ENCODE measurements at regions not wholly inside any gene's neighbourhood (a gene's known extent, or its start where the extent isn't known, plus 50 kb on each side); places are given as distances from the start of the nearest gene placed in this dataset.

- Histone ChIP-seq H3K4me3 (ENCODE audit: low read length) (no peak overlapping the region), H3K4me2 (ENCODE audit: low read length) (no peak overlapping the region), H4K20me1 (ENCODE audit: low read length) (no peaks in the 10 kb centered on the region), H3K27me3 (ENCODE audit: low read length) (no peaks in the 10 kb centered on the region), H2AFZ (ENCODE audit: low read length) (no peak overlapping the region), H3F3A (ENCODE audit: low read length, unreplicated experiment) (no peaks in the 10 kb centered on the region), H3K9me2 (replicated peaks; ENCODE audit: low read length) (no peaks in the 10 kb centered on the region), H3K27ac (ENCODE audit: low read length) (no peak overlapping the region), H3K9ac (ENCODE audit: low read length) (no peak overlapping the region), H3K36me3 (ENCODE audit: low read depth, low read length) (no peaks in the 10 kb centered on the region), H3K9me3 (ENCODE audit: low read length) (no peaks in the 10 kb centered on the region), H3K79me2 (ENCODE audit: low read length) (no peaks in the 10 kb centered on the region), H3K4me1 (ENCODE audit: insufficient read depth, low read length) (peaks cover 16% of the 10 kb centered on the region; the same call in 1 of the 2 replicates)
- intact Hi-C loops (cut with micrococcal nuclease): no loop called here
- ChIA-PET CTCF (no interaction called here), POLR2A (ENCODE audit: unreplicated experiment) (no interaction called here)
- no TSS peak for BruUV-seq (replicated peaks)
- TF ChIP-seq EZH2 (IDR thresholded peaks at IDR 0.05; ENCODE audit: low read length, unreplicated experiment) (no peak), CTCF (conservative IDR thresholded peaks at IDR 0.05; ENCODE audit: low read depth, low read length) (no peak), EZH2phosphoT487 (IDR thresholded peaks at IDR 0.05; ENCODE audit: borderline replicate concordance, low read length) (no peak)
- no peak for DNase-seq
- no peak for ATAC-seq
These were observed 179.4 kb upstream of the TAB2 start for GRCh38 chr6:149138089-149138488.

- CTCF ChIA-PET: no interaction called here
- POLR2A ChIA-PET (ENCODE audit: unreplicated experiment): no interaction called here
These were observed 178.7 kb upstream of the TAB2 start for GRCh38 chr6:149138699-149139294.

More at GRCh38 chr6:149138699-149139294, 178.7 kb upstream of the TAB2 start:
- Histone ChIP-seq H3K9ac (ENCODE audit: low read length) (no peak overlapping the region), H3K4me2 (ENCODE audit: low read length) (no peak overlapping the region), H2AFZ (ENCODE audit: low read length) (no peak overlapping the region), H3K9me3 (ENCODE audit: low read length) (no peaks in the 10 kb centered on the region), H3K4me1 (ENCODE audit: insufficient read depth, low read length) (peaks cover 15% of the 10 kb centered on the region; the same call in 1 of the 2 replicates), H3K9me2 (replicated peaks; ENCODE audit: low read length) (no peaks in the 10 kb centered on the region), H3K27me3 (ENCODE audit: low read length) (no peaks in the 10 kb centered on the region), H3F3A (ENCODE audit: low read length, unreplicated experiment) (no peaks in the 10 kb centered on the region), H4K20me1 (ENCODE audit: low read length) (no peaks in the 10 kb centered on the region), H3K27ac (ENCODE audit: low read length) (no peak overlapping the region), H3K36me3 (ENCODE audit: low read depth, low read length) (no peaks in the 10 kb centered on the region), H3K4me3 (ENCODE audit: low read length) (no peak overlapping the region), H3K79me2 (ENCODE audit: low read length) (no peaks in the 10 kb centered on the region)
- no TSS peak for BruUV-seq (replicated peaks)
- ATAC-seq (no peak), DNase-seq (no peak)
- intact Hi-C loops (cut with micrococcal nuclease): no loop called here
- TF ChIP-seq EZH2 (IDR thresholded peaks at IDR 0.05; ENCODE audit: low read length, unreplicated experiment) (no peak), EZH2phosphoT487 (IDR thresholded peaks at IDR 0.05; ENCODE audit: borderline replicate concordance, low read length) (no peak), CTCF (conservative IDR thresholded peaks at IDR 0.05; ENCODE audit: low read depth, low read length) (no peak)
